GM19455 (cell line): ENCODE measurements at regions not wholly inside any gene's neighbourhood (a gene's known extent, or its start where the extent isn't known, plus 50 kb on each side); places are given as distances from the start of the nearest gene placed in this dataset.
"Not testable (repeated sequence)": the region's sequence is repeated elsewhere in the genome, so short reads cannot be mapped to it uniquely, and the experiment has no call there.

Source experiments
- ATAC-seq: cut with Tn5 transposase; IDR thresholded peaks from one replicate; pipeline ENCODE4 v1.9.1; 2021; ENCODE audit not compliant: unreplicated experiment

DNA sequence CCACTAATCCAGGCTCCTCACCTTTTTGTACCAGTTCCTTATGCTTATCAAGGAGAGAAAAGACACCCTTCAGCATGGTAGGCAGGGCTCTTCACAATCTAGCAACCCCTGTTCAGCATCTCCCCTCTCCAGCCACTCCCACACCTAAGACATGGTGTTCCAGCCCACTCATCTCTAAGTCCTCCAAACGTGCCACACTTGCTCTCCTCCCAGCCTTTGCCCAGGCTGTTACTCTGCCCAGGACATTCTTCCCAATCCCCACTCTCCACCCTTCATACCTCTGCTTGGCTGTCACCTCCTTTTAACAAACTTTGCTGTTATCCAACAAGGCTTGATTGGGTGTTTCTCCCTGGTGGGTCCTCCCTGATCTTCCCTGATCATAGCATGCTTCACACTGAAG, 270.6 kb upstream of the CHAC2 start:
- ATAC-seq: no peak

DNA sequence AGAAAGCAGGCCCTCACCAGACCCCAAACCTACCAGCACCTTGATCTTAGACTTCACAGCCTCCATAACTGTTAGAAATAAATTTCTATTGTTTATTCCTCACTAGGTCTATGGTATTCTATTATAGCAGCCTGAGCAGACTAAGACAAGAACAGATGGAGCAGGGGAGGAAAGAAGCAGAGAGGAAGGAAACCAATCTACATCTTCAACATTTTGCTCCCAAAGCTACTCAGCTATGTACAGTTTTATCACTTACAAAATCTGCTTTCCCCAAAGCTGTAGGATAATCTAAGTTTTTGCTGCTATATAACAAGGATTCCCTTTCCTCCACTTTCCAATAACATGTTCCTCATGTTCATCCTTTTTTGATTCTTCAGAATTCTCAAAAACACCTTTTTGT, 274.4 kb upstream of the CHAC2 start:
- no peak for ATAC-seq

DNA sequence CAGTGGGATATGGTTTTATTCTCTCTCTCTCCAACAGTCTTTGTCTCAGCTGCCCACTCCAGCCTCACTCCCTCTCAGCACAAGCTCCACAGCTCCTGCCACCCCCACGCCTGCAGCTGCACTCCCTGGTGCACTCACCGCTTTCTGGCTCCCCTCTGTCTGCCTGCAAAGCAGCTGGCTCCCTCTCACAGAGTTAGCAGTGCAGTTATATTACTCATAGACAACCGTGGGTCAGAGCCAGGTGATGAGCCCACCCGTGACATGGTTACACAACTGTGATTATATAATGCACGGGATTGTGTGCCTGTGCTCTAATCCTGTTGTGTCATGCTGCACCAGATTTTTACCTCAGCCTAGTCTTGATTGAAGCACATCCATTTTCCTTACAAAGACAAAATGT, 276.9 kb upstream of the CHAC2 start:
- no peak for ATAC-seq

DNA sequence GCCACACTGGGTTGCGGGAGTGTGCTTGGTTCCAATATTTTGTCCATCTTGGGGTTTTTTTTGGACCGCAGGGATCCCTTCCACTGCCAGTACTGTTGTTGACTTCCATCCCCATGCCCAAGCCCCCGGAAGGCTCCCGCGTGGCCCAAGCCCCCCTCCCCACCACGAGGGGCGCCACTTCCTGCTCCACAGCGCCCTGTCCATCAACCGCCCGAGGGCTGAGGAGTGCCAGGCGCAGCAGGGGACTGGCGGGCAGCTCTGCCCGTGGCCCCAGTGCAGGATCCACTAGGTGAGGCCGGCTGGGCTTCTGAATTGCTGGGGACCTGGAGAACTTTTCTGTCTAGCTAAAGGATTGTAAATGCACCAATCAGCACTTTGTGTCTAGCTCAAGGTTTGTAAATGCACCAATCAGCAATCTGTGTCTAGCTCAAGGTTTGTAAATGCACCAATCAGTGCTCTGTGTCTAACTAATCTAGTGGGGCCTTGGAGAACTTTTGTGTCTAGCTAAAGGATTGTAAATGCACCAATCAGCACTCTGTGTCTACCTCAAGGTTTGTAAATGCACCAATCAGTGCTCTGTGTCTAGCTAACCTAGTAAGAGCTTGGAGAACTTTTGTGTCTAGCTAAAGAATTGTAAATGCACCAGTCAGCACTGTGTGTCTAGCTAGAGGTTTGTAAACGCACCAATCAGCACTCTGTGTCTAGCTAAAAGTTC, 281.3 kb upstream of the CHAC2 start:
- not testable (repeated sequence) for ATAC-seq

DNA sequence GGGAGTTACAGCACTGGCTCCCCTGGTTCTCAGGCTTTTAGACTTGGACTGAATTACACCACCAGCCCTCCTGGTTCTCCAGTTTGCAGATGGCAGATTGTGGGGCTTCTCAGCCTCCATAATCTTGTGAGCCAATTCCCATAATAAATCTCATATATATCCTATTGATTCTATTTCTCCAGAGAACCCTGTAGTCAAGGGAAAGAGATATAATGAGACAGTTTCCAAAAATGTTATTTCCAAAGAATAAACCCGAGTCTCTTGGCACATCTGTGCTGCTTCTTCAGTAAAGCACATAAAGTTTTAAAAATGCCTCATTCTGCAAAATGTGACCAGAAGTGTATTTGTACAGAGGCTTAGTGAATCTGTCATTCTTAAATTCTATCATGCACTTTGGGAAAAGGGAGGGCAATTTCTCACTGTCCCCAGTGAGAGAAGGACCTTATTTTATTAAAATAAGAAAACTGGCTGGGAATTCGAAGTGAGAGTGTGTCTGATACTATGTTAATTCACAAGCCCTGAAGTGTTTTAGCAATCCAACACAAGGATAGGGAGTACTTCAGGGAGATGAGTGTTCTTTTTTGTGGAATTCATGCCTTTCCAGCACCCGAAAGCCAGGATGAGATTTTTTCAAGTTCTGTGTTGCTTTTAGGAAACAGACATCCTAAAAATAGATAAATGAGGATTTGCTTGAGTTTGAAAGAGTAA, 282.4 kb upstream of the CHAC2 start:
- ATAC-seq: no peak

DNA sequence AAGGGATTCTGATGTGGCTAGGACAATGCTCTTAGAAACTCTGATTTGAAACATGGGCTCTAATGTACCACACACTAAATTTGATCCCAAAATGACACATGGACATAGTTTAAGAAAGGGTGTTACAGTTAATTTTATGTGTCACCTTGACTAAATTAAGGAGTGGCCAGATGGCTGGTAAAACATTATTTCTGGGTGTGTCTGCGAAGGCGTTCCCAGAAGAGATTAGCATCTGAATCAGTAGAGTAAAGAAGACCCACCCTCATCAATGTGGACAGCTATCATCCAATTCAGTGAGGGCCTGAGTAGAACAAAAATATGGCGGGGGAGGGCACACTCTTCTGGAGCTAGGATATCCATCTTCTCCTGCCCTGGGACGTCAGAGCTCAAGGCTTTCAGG, 283.1 kb upstream of the CHAC2 start:
- no peak for ATAC-seq

DNA sequence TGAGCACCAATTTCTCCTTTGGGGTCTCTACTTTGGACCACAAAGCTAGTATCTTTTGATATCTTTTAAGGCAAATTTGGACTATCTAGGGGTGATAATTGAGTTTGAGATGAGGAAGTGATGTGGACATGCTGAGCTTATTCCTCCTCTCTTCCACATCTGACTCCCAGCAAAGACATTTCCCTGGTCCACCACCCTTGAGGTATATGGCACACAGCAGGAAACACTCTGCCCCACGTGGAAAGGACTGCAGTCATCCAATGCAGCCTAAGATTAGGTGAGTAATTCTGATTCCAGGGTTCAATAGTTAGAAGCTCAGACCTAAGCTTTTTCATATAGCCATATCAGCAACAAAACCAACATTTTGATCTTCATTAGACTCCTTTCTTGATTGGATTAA, 290.1 kb upstream of the CHAC2 start:
- no peak for ATAC-seq

DNA sequence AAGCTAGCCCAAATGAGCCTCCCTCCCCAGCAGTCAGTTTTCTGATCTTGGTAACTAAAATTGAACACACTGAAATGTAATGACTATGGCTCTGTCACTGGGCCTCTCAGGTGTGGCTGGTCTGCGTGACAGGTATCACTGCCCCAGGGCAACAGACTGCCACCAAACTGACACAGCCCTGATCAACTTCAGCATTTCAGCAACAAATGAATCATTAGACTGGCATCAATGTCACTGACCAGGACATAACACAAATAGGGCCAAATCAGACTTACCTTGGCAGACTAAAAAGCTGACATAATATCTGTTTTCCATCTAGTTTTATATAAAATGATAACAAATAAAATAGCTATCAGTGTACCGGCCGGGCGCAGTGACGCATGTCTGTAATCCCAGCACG, 290.8 kb upstream of the CHAC2 start:
- ATAC-seq: no peak

DNA sequence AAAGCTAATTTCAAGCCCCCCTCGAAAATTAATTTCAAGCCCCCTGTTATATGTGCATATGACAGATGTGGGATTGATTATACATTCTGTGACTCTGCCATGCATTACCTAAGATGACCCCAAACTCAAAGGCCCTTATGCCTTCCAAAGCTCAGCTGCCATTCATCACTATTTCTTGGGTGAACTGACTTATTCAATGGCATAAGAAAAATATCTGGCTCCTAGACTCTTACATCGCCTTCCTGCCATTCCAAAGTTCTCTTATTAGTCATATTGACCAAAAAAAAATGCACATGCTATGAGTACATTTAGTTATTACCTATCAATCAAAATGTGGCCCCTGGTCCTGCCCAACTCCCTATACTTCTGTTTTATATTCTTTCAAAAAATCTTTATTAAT, 291.8 kb upstream of the CHAC2 start:
- no peak for ATAC-seq

DNA sequence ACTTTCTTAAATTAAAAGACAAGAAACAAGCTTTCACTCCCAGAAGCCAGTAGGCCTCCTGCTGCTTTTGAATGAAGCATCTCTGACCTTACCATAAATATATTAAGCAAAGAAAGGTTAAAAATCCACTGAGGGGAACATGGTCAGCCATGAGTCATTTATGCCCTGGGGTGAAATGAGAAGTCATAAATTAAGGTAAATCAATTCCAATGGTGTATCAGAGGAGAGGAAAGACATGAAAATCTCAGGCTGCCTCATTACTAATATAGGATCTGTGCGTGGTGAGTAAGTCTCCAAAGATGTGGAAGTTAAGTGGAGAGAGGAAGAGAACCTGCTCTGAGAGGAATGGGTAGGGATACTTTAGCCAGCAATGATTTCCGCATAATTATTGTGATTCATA, 292.3 kb upstream of the CHAC2 start:
- no peak for ATAC-seq

DNA sequence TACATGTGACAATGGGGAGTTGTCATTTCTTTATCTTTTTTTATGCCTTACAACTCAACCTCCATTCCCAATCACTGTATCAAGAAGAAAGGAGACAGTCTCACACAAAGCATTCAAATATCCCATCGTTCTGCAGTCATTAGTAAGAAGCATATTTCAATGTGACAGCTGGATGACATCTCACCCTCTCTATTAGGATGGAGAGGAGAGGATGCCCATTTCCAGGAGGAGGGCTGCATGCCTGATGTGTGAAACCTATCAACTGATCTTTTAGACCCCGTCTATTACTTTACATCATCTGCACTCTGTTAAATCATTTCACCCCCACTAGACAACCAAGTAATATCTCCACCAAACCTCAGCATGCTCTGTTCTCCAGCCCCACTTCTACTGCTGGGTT, 292.7 kb upstream of the CHAC2 start:
- no peak for ATAC-seq

DNA sequence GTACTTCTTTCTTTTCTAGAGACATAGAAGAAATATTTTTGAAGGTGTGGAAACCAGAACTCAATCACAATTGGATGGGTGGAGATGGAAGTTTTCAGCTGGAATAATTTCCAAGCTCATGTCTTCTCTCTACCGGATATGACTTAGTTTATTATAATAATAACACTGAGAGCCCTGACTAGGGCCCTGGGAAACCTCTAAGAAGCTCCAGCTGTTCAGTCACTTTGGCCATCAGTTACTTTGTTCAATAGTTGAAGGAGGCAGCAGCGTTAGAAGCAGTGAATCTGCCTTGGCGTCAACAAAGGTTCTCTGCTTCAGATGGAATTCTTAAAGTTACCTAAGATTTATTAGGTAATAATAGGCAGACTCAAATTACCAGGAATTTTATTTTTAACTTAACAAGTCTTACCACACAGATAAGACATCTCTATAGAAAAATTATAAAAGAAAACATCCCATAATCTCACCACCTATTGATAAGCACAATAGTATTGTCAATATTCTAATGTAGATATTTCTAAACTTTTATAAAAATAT, 293.8 kb upstream of the CHAC2 start:
- ATAC-seq: no peak

DNA sequence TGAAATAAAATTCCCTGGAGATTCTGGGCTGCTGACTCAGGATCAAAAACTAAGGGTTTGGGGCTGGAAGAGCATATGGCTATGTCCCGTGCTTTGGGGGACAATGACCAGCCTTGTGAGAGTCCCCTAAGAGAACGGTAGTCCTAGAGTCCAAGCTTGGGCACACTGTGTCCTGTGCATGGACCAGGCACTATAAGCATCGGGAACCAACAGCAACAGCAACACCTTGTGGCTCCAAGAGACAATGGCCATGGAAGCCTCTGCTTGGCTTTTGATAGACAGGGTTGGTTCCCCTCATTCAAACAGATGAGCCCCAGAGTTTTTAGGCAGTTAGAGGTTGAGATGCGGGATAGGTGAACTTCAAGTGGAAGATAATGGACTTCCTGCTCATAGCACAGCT, 294.4 kb upstream of the CHAC2 start:
- no peak for ATAC-seq

DNA sequence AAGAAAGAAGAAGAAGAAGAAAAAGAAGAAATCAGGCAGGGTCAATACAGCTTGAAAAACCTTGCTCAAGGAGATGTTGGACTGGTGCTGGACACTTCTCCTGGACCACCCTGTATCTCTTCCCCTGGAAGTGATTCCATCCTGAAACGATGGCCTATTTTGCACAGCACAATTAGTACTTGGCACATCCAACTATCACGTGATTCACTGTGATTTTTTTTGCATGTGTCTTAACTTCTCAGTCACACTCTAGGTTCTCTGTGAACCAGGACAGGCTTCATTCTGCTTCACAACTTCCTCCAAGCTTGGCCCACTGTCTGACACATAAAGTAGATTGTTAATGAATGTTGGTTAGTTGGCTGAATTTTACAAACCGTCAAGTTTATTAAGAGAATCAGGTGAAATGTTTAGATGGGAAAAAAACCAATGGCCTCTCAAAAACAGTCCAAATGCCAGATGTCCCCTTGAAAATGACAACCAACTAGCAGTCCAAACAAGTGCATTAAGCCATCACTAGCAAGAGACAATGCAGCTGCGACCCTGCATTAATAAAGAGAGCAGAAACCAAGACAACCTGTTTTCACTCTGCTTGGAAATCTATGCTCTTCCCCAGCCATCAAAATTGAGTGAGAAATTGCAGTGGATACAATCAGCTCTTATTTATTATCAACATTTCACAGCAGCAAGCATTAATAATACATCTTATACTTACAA, 300.0 kb upstream of the CHAC2 start:
- ATAC-seq: no peak

DNA sequence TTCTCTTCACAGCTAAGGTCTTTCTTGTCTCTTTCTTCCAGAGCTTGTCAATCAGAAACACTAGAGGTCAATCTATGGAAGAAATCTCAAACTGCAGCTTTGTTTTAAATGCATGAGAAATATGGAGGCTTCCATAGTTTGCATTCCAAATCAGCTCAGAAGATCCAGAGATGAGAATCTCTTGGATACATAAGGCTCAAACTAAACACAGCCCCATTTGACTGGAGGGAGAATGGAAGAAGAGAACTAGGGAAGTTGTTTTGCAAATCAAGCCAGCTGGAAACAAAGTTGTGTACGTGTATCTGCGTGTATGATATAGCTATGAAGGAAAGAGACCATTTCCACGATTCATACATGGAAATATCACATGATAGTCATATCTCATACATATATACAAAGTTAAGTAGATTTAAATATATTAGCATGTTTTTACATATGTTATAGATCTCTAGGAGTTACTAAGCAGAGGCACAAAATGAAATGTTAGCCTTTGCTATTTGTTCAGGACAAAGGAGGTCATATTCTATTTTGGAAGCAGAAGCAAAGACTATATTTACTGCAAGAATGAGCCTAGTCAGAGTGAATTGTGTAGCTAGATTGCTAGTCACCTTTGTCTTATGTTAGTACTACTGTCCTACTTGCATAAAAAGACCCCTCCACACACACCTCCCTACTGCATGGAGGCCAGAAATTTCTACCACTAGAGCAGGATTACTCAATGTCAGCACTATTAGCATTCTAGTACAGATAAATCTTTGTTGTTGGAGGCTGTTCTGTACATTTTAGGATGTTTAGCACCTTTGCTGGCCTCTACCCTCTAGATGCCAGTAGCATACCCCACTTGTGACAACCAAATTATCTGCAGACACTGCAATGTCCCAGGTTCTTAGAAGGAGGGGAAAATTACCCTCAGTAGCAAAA, 303.5 kb upstream of the CHAC2 start:
- ATAC-seq: no peak

DNA sequence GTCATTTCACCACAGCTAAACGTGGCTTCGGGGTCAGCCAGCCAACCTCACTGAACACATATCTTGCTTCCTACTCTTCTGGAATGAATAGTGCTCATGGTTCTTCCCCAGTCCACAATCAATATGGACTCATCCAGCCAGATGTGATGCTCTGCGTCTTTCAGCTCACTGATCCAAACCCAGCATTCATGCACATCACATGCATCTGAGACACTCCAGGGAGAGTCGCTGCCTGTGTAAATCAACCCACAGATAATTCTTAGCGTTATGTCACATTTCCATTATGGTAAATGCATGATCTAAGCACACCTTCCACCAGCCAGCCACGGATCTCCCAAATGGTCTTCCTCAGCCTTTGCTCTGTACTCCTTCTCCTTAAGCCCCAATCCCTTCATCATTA, 306.7 kb upstream of the CHAC2 start:
- no peak for ATAC-seq

DNA sequence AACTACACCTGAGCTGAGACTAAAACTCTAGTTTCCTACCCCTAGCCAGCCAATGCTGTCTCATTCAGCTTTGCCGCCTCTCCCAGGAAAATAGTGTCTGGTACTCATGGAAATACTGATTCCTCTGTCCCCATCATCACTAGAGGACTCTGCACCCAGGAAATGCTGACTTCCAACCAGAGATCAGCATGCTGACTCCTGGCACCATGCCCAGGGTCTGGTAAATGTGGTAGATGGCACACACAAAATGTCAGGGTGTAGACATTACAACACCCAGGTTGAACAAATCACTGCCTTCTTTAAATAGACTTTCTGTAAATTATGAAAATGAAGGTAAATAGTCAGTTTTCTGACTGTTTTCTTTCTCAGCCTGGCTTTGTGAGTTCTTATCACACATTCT, 307.3 kb upstream of the CHAC2 start:
- no peak for ATAC-seq

DNA sequence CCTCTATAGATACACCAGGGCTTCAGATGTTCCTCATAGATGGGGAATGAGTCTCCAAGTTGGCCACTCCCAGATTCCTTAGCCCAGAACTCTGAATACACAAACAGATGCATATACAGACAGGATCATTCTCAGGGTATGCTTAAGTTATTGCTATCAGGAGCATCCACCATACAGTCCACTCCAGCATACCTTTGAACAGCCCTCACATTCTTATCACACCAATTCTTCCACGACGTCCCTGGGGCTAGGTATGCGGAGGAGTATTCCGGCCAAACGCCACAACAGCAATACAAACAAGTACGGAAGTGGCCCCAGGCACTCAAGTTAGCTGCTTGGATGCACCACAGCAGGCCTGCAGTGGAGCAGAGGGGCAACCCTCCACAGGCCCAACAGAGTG, 312.5 kb upstream of the CHAC2 start:
- no peak for ATAC-seq

DNA sequence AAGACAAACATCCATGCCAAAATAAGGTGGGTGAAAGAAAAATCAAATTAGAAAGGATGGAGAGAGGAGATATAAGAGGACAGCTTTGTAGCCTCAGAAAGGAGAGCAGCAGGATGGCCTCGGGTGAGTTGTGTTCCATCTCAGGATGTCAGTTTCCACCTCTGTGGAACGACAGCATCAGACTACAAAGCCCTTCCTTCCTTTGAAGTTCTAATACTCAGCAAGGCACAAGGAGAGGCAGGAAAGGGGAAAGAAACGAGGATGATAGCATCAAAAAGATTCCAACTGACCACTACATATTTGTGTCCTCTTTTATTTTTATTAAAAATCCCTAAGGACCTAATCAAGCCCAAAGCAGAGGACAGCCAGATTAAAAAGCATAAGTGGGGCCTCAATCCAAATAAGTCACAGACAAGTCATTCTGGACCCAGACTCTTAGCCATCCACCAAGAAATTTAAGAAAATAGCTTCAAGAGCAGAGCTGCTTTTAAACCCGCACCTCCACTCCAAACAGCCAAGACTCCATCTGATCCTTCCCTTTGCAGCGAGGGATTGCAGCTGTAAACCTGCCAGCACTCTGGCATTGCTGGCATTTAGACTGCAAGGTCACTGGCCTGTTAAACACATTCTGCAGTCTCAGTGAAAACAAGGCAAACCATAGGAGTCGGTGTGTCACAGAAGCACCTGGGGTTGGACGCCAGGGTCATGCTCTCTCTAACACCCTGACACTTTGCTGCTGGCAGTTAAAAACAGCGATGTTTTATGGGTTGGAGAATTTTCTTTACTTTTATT, 314.5 kb upstream of the CHAC2 start:
- ATAC-seq: no peak

DNA sequence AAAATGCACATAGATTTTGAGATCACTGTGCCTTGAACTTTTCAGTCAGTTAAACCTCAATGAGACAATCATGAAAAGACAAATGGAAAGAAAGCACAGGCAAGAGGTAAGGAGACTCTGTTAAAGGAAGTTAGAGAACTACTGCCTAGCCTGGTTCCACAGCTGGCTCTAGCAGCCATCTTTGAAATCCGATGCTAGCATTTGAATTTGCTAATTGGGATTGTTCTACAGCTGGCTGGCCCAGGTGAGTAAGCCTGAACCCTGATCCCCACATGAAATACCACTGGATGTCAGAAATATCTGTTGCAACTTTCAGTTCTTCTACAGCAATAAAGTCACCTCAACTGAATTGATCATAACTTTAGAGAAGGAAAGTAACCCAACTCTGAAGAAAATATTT, 315.2 kb upstream of the CHAC2 start:
- ATAC-seq: no peak
